ENCODE measurements at regions not wholly inside any gene's neighbourhood (a gene's known extent, or its start where the extent isn't known, plus 50 kb on each side); places are given as distances from the start of the nearest gene placed in this dataset.

DNA sequence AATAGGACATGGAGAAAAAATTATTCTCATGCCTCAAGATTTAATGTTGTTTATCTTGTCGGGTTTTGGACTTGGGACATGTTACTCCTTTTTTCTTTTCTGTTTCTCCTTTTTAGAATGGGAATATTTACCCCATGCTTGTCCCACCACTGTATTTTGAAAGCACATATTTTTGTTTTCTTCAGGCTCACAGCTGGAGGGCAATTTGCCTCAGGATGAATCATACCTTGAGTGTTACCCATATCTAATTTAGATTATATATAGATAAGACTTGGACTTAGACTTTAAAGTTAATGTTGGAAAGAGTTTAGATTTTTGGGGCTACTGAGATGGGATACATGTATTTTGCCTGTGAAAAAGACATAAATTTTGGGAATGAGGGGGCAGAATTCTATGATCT is 541.6 kb upstream of the MAN1A1 start:
- no peak overlapping the region for H3K4me3 ChIP-seq (ENCODE audit: low read depth, low read length)
- DNase-seq (ENCODE audit: low read depth), result no peak

DNA sequence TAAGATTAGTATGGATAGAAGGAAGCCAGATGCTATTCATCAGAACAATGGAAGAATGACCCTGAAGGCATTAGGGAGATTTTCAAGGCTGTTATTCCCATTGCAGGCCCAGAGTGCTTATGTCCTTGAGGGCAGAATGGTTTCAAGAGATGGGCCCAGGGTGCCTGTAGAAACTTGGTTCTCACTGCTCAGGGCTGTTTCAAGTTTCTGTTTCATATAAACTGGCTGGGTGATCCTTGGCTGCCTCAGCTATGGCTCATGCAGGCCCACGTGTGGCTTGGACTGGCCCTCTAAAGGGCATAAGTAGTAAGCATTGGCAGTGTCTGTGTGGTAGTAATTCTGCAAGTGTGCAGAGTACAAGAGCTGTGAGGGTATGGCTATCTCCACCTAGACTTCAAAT is 540.9 kb upstream of the MAN1A1 start:
- no peak overlapping the region for H3K4me3 ChIP-seq (ENCODE audit: low read depth, low read length)
- DNase-seq (ENCODE audit: low read depth), result no peak

DNA sequence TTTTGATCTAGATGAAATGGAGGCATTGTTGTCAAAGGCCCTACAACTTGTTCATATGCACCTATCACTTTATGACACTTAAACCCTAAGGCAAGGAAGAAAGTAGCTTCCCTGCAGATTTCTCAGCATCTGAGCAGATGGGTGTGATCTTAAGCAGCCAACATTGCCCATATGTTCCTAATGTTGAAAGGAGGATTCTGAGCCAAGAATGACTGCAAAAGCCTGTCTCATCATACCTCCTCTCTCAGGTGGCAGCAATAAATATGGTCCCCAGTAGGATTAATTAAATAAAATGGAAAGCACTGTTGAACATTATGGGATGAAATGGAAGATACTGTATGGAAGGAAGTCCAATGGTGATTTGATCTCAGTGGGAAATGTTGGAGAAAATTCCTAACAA is 538.1 kb upstream of the MAN1A1 start:
- DNase-seq (ENCODE audit: low read depth), result no peak
- H3K4me3 ChIP-seq (ENCODE audit: low read depth, low read length), result no peak overlapping the region

DNA sequence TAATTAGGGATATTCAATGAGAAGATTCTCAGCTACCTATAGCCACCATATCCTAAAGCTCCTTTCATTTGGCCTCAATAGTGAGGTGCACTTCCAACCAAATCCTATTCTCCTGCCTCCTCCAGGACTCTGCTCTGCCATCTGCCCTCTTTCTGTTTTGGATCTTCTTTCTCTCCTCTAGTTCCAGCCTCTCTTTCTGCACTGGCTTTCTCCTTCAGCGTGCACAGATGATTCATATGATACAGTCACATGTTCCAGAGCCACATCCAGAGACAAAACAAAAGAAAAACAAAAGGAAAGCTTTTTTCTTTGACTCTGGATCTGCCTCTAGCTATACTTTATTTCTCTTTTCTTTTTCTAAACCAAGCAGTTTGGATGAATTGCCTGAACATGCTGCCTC is 531.9 kb upstream of the MAN1A1 start:
- DNase-seq (ENCODE audit: low read depth), result peak; percentile 12
- H3K4me3 ChIP-seq (ENCODE audit: low read depth, low read length), result no peak overlapping the region

DNA sequence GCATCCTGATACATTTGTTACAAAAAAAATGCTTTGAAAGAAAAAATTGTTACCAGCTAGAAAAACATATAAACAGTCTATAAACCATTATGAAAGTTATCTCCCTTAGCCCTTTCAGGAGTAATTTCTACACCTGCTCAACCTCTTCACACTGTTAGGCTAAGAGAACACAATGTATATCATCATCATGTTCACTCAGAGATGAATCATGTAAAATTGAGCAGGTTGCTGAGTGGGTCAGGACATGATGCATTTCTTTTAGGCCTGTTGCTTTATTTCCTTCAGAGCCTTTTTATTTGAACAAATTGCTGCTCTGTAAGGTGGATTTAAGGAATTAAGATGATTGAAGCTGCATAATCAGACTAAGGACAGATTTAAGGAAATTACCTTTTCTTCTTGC is 531.3 kb upstream of the MAN1A1 start:
- H3K4me3 ChIP-seq (ENCODE audit: low read depth, low read length), result no peak overlapping the region
- DNase-seq (ENCODE audit: low read depth), result no peak

DNA sequence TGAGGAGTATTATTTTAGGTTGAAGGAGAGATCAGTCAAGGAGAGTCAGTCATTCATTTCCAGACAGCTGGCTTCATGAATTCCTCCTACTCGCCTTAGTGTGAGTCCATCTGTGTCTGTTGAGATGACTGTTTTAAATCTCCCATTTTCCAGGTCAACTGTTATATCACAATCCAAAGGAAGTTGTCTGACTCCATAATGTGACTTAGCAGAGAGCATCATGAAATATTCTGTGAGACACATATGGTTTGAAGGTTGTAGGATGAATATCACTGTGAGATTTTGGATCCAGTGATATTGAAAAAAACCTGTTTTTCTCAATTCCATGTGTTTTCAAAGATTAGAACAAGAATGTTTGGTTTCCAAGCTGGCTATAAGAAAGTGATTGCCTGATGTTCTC is 530.2 kb upstream of the MAN1A1 start:
- no peak overlapping the region for H3K4me3 ChIP-seq (ENCODE audit: low read depth, low read length)

DNA sequence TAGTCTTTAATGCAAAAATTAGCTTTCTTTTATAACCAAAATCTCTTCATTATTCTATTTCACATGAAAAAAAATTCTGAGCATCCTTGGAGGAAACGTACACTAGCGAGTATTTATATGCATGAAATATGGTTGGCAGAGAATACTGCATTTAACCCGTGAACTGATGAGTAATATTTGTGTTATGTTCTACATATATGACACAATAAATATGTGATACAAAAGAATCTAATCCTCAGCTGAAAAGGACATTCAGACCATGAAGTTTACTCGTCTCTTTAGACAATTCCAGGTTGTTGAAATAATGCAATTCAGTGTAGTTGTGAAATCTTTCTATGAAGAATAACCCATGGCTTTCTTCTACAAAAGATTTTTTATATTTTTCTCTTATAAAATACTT is 524.8 kb upstream of the MAN1A1 start:
- H3K4me3 ChIP-seq (ENCODE audit: low read depth, low read length), result no peak overlapping the region
- no peak for DNase-seq (ENCODE audit: low read depth)

More for the DNA sequence above, 530.2 kb upstream of the MAN1A1 start:
- DNase-seq (ENCODE audit: low read depth), result no peak

DNA sequence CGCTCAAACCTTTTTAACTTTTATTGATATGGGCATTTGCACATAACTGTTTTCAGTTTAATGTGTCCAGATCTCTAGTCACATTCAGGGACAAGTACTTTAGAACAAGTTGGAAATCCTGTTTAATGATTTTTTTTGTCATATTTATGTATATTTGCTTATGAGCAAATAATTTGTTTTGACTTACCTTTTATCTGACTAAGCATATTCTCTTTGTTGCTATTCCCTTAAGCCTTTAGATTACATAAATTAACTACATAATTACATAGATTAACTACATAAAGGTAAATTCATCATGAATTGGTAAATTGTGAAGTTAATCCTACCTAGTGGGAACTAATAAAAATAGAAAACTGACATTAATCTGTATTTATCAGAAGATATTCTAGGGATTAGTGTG is 523.5 kb upstream of the MAN1A1 start:
- no peak for DNase-seq (ENCODE audit: low read depth)
- H3K4me3 ChIP-seq (ENCODE audit: low read depth, low read length), result no peak overlapping the region

DNA sequence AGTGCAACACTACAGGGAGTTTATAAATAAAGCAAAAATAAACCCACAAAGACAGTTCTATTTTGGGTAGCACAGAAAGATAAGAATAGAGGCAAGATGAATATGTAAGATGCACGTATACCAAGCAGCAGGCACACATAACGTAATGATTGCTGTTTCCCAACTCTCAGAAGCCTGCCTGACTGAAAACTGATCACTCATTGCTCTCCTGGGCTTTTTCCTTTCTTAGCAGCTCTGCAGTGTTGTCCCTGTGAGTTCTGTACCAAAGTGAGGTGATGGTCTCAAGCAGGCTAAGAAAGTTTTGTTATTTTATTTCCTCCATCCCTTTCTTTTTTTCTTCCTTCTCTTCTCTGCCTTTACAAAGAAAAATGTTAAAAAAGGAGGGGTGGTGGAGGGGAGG is 522.0 kb upstream of the MAN1A1 start:
- no peak for DNase-seq (ENCODE audit: low read depth)
- H3K4me3 ChIP-seq (ENCODE audit: low read depth, low read length), result no peak overlapping the region

DNA sequence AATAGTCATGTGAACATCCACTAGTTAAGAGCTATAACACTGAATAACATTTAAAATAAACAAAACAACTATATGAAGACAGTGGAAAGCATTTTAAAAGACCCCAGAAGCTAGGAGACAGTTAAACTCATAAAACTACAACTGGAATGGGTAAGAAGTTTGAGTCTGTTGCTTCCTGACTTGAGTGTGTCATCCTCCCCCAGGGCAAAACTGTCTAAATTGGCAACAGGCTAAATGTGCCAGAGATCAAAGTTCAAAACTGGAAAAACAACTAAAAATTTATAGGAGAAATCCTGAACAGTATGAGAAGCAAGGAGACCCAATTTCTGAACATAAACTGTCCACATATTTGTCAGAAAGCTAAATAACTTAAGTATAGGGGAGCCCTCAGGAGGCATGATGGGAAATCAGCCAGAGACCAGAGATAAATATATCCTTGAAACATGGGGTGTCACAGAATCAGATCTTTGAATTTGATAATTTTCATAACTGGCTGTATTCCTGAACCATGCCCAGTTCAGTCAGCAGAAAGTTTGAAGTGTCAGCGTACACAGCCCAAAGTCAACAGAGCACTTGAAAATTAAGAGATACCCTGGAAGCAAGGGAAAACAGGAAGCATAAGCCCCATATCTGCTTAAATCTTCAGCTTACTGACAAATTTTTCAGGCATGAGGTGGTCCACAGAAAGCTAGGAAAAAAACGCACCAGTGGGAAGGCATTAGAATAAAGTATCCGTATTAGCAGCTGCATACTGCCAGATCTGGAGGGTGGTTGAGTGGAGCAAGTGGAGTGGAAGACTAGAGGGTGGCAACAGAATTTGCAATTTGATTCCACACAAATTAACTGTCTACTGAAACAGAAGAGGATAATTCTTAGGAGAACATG is 516.1 kb upstream of the MAN1A1 start:
- DNase-seq (ENCODE audit: low read depth), result no peak
- H3K4me3 ChIP-seq (ENCODE audit: low read depth, low read length), result no peak overlapping the region

DNA sequence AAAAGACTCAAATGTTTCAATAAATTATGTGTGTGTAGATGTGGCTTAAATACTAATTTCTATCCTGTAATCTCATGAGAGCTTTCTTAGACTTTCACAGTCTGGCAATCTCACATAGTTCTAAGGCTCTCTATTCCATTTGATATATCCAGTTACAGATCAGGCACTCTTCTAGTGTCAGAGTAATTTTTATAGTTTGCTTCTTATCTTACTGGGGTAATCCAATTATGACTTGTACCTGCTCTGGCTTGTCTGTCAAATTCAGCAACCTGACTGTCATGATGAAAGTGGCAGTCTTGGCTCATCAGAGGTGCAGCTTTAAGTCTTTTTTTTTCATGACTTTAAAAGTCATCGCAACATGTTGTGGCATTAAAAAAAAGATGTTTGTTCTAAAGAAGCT is 513.2 kb upstream of the MAN1A1 start:
- no peak overlapping the region for H3K4me3 ChIP-seq (ENCODE audit: low read depth, low read length)
- DNase-seq (ENCODE audit: low read depth), result no peak

DNA sequence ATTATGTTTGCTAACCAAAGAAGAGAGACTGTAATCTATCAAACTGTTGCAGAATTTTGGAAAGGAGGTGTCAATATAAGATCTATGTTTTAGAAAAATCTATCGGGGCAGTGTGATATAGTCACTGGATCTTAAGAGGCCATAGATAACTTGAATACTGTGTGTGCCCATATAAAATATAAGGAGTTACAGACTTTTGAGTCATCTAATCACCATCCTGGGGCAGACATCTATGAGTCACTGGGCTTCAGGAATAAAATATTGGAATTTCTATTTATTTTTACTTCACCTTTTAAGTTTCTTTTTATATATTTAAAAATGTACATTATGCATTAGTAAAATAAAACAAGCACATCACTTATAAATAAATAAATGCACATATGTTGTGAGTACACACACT is 509.3 kb upstream of the MAN1A1 start:
- no peak overlapping the region for H3K4me3 ChIP-seq (ENCODE audit: low read depth, low read length)
- DNase-seq (ENCODE audit: low read depth), result peak; percentile 15

DNA sequence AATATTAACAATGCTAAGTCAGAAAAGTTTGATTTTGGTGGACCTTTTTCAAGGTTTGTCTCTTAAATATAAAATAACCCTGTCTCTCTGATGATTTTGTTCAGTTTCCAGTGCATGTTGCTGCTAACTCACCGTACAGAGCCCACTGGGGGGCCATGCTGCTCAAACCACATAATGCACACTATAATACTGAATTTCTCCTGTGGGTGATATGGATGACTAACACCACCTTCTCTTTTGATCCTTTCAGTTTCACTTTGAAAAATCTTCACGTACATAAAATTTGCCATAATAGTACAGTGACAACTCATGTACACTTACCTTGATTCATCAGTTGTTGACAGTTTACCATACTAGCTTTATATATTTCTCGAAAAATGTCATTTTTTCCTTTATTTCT is 506.6 kb upstream of the MAN1A1 start:
- DNase-seq (ENCODE audit: low read depth), result no peak
- no peak overlapping the region for H3K4me3 ChIP-seq (ENCODE audit: low read depth, low read length)

DNA sequence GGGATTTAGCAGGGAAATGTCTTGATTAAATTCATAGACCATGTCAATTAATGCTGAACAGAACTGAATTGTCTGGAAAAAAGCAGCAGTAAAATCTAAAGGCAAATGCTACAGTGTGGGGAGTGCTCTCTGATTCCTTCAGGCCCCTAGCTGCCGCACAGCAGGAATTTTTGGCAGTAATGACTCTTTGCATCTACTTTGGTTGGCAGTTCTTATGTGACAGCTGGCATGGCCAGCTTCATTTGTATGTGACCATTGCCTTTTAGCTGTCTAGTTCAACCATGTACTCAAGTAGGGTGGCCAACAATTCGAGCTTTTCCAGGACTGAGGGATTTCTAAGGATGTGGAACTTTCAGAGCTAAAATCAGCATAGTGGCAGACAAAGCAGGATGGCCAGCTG is 499.1 kb upstream of the MAN1A1 start:
- no peak for DNase-seq (ENCODE audit: low read depth)
- no peak overlapping the region for H3K4me3 ChIP-seq (ENCODE audit: low read depth, low read length)

DNA sequence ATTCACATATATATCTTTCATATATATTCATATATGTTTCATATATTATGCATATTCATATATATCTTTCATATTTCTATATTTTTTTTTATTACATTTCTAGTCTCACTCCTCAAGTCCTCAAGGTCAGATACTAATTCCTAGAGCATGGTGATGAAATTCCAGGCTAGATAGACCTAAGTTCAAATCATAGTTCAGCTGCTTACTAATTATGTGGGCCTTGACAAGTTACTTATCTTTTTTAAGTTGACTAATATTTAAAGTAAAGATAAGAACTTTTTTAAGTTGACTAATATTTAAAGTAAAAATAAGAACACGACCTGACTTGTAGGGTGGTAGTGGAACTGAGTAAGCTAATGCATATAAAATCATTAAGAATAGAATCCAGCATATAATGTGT is 495.6 kb upstream of the MAN1A1 start:
- no peak for DNase-seq (ENCODE audit: low read depth)
- no peak overlapping the region for H3K4me3 ChIP-seq (ENCODE audit: low read depth, low read length)

DNA sequence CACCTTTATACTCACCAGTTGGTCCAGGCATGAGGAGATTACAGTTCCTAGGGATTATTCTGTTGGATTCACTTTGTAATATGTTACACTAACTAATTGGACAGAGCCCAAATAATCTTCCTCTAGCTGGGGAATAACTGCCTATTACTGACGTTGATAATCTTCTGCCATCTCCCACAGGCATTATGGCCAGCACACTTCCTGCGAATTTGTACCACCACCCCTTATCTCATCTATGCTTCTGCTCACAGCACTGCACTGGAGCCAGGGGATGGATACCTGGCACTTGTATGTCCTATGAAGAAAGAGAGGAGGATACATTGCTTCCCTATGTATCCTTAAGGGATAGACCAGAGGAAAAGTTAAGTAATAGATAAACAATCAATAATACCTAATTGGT is 494.8 kb upstream of the MAN1A1 start:
- DNase-seq (ENCODE audit: low read depth), result no peak
- H3K4me3 ChIP-seq (ENCODE audit: low read depth, low read length), result no peak overlapping the region

DNA sequence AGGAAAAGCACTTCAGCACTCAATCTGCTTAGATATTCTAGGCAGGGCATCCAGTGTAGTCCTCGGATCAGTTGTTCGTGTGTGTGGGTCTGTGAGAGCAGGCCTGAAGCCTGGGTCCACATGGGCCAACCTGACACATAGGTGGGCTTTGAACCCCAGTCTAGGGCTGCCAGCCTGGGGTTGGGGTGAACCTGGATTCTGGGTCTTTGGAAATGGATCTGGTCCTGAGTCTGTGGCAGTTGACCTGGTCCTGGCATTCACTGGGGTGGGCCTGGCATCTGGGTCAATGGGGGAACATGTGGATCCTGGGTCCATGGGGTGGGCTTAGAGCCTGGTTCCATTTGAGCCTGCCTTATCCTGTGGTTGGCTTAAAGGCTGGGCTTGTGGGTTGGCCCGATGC is 492.6 kb upstream of the MAN1A1 start:
- no peak overlapping the region for H3K4me3 ChIP-seq (ENCODE audit: low read depth, low read length)
- no peak for DNase-seq (ENCODE audit: low read depth)

DNA sequence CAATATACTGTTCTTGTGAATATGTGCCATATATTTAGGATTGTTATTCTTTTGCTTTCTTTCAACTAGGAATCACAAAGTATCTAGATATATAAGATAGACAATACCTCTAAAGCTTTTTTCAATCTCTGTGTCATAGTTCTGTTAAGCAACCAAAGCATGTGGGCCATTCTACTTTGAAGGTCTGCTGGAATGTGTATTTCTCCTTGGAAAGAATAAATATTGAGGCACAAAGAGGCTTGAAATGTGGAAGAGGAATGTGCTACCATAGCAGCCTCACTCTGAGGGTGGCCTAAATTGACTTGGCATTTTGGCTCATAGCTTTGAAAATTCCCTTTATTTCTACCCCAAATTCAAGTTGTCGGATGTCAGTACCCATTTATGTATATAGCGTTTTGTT is 488.5 kb upstream of the MAN1A1 start:
- H3K4me3 ChIP-seq (ENCODE audit: low read depth, low read length), result no peak overlapping the region
- DNase-seq (ENCODE audit: low read depth), result no peak

DNA sequence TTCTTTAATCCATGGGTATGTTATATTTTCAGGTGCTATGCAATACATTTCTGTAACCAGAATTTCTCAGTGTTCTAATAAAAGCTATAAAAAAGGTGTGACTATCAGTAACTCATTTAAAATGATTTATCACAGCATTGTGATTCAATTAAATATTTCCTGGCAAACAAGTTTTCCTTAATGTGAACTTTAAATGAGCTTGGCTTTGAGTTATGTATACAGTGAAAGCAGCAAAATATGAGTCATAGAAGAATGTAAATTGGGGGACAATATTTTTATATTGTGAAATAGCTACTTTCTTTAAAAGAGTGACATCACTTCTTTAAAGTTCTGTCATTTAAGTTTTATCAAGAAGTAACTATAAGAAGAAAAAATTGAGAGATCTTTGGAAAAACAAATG is 484.9 kb upstream of the MAN1A1 start:
- no peak for DNase-seq (ENCODE audit: low read depth)
- no peak overlapping the region for H3K4me3 ChIP-seq (ENCODE audit: low read depth, low read length)

DNA sequence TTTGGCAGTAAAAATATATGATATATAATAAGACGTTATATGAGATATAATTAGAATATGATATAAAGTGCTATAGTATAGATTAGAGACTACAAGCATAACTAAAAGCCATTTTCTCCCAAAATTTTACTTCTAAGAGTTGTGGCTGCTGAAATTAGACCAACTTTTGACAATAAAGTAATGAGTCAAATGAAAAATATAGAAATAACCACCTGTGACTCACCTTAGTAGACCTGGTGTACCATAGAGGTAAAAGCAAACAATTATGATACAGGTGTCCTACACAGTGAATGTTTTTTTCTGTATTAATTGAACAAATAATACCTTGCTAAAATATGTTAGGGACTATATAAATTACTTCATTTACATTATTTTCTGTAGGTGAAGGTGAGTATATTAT is 482.9 kb upstream of the MAN1A1 start:
- no peak for DNase-seq (ENCODE audit: low read depth)
- H3K4me3 ChIP-seq (ENCODE audit: low read depth, low read length), result no peak overlapping the region

DNA sequence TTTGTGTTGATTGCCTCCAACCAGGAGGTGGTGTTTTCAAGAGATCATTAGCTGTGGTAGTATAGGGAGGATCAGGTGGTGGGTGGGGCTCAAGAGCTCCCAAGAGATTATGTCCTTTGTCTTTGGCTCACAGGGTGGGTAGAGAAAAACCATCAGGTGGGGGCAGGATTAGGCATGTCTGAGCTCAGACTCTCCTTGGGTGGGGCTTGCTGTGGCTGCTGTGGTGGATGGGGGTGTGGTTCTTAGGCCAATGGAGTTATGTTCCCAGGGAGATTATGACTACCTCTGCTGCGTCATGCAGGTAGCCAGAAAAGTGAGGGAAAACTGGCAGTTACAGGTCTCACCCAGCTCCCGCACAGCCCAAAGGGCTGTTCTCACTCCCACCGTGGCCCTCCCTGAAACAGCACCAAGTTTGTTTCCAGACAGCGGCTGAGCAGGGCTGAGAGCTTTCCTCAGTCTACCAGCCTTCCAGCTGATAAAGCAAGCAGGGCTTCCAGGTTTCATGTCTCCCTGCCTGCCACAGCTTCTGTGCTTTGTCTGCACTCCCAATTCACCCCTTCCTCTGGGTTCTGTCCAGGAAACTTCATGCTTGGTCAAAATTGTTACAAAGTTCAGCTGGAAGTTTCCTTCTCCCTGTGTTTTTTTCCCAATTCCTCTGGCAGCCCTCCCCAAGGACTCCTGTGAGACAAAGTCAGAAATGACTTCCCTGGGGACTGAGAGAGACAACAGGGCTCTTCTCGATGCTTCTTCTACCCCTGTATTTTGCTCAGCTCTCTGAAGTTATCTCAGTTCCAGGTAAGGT is 481.1 kb upstream of the MAN1A1 start:
- DNase-seq (ENCODE audit: low read depth), result no peak
- H3K4me3 ChIP-seq (ENCODE audit: low read depth, low read length), result no peak overlapping the region
